NOMO-1 treated with DMSO at 0.1 percent for 48 hours (cell line): ENCODE measurements at regions not wholly inside any gene's neighbourhood (a gene's known extent, or its start where the extent isn't known, plus 50 kb on each side); places are given as distances from the start of the nearest gene placed in this dataset.
"Not testable (repeated sequence)": the region's sequence is repeated elsewhere in the genome, so short reads cannot be mapped to it uniquely, and the experiment has no call there.

Source experiments
- DNase-seq: peaks from one replicate; lab custom pipeline; 2025; ENCODE audit not compliant: unreplicated experiment; lab: John Stamatoyannopoulos, UW

DNA sequence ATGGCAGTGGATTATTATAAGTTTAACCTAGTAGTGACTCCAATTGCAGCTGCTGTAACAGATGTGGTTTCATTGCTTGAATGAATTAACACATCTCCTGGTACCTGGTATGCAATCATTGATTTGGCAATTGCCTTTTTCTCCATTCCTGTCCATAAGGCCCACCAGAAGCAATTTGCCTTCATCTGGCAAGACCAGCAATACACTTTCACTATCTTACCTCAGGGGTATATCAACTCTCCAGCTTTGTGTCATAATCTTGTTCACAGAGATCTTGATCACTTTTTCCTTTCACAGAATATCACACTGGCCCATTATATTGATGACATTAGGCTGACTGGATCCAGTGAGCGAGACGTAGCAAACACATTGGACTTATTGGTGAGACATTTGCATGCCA lies 128.7 kb upstream of the ZC3H12C start:
- no peak for DNase-seq

DNA sequence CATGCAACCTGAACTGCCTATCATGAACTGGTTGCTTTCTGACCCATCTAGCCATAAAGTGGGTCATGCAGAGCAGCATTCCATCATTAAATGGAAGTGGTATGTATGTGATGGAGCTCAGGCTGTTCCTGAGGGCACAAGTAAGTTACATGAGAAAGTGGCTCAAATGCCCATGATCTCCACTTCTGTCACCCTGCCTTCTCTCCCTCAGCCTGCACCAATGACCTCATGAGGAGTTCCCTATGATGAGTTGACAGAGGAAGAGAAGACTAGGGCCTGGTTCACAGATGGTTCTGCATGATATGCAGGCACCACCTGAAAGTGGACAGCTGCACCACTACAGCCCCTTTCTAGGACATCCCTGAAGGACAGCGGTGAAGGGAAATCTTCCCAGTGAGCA lies 127.7 kb upstream of the ZC3H12C start:
- DNase-seq = not testable (repeated sequence)

DNA sequence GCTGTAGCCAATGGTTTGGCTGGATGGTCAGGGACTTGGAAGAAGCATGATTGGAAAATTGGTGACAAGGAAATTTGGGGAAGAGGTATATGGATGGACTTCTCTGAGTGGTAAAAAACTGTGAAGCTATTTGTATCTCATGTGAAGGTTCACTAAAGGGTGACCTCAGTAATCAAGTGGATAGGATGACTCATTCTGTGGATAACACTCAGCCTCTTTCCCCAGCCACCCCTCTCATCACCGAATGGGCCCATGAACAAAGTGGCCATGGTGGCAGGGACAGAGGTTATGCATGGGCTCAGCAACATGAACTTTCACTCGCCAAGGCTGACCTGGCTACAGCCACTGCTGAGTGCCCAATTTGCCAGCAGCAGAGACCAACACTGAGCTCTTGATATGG lies 127.3 kb upstream of the ZC3H12C start:
- DNase-seq = not testable (repeated sequence)

DNA sequence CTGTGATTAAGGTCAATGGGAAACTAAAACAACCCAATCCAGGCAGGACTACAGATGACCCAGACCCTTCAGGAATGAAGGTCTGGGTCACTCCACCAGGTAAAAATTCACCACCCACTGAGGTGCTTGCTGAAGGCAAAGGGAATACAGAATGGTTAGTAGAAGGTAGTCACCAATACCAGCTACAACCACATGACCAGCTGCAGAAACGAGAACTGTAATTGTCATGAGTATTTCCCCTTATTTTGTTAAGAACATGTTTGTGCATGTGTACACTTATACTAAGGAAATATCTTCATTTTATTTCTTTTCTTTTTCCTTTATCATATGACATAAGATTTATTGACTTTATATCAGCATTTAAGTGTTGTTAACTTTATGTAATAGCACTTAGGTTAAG lies 126.1 kb upstream of the ZC3H12C start:
- peak; percentile 1 for DNase-seq

DNA sequence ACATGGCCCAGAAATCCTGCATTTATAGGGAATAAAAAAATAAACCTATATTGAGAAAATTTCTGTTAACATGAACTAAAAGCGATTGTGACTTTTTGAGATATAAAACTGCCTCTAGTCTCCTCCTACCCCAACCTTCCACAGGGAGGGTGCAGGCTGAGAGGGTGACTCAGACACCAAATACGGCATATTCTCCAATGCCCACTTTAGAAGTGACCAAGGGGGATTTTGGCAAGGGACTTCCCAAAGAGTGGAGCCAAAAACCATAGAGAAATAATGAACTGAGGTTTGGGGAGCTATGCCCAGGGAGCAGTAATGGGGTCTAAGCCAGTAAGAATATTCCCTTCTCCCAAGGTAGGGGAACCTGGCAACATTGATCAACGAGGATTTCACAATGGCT lies 124.9 kb upstream of the ZC3H12C start:
- no peak for DNase-seq

DNA sequence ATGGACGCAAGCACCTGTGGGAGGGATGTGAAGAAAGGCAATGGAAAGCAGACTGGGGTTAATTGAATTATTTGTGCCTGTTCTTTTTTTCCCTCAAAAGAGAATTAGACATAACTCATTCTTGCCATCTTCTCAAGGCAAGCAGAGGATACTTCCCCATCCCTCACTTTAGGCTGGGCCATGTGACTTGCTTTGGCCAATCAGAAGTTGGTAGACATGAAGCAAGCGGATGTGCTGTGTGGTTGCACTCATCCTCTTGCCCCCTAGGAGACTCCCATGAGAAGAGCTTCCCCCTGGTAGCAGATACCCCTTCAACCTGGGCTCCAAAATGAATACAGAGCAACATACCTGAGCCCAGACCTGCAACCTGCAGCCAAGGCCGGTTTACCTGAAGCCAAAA lies 124.4 kb upstream of the ZC3H12C start:
- DNase-seq = no peak

DNA sequence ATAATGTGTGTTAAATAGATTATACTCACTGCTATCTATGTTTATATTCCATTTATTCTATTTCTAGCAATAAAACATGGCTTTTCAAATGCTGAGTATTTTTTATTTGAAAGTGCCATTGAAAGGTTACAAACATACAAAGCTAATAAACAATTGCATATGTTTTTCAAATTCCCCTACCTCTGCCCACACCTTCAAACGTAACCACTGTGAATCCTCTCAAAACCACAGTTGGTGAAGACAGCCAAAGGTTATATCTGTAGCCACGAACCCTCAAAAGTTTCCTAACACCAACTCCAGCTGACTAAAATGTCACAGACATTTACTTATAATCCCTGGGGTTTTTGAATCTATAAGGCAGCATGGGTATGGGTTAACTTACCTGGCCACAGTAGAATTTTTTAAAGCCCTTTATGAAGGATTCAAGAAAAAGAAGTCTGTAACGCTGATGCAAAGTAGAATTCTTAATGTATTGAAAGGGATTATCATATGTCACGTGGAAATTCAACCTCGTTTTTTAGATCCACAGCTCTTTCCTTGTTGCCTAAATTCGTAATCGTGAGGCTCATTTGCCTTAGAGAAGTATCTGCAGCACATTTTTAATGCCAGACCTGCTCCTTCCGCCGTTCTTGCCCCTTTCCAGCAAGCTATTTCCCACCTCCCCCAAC lies 122.5 kb upstream of the ZC3H12C start:
- no peak for DNase-seq

DNA sequence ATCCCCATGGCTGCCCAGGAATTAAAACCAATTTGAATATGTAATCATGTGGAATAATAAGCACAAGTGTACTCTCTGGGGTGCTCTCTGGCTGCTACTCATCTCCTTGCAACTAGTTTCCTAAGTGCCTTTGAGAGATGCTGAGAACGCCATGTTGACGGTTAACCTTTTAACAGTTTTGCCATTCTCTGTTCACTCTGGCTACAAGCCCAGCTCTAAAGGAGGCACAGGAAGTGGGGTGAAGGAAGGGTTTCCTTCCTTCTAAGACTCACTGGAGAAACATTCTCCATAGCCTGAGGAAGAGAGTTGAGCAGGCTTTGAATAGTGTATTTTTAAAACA lies 122.0 kb upstream of the ZC3H12C start:
- DNase-seq = peak; percentile 4

DNA sequence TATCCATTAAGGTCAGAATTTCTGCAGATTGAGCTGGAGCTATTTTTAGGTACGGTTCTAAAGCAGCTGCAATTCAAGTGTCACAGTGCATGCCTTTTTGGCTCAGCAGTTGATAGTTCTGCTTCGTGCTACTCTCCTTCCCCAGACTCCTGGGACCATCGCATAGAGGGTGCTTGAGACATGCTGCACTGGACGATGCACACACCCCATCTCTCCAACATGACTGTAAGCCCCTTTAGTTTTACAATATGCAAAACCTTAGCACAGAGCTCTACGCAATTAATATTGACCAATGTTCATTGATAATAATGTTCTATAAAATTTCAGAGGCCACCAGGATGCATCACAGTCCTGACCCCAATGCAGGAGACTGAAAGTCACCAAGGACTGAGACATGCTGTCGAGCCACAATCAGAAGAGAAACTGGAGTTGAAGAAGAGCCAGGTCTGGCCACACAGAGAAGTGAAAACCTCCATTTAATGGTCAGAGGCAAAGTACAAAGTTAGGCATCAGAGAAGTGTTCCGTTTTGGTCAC lies 120.9 kb upstream of the ZC3H12C start:
- DNase-seq = peak; percentile 31

DNA sequence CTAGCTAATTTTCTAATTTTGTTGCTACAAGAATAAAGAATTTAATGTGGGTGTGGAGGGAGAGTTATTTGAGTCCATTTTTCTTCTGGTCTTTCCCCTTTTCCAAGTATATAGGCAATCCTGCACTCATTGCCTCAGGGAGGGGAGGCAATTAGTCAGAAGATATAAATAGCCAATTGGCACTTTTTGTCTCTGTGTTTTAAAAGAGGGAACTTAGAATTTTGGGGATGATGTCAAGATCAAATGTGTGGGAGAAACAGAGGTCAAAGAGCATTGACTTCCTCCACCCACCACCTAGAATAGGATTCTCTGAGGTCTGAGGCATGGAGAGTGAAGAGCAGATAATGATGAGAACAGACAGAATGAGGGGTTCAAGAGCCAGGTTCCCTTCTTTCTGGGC lies 120.3 kb upstream of the ZC3H12C start:
- DNase-seq = peak; percentile 30

DNA sequence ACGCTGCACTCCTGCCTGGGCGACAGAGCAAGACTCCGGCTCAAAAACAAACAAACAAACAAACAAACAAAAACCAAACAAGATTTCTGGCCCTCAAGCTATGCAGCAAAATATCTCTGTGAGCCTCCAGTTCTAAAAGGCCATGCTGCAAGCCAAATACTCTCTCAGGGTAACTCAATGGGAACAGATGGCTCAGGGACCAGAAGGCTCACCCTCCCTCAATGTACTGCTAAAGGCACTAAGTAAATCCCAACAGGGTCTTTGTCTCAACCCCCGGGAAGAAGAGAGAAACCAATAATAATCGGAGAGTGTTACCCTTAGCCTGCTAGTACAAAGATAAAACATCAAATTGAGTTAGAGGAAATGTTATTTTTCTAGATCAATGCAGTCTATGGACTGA lies 119.7 kb upstream of the ZC3H12C start:
- DNase-seq = no peak

DNA sequence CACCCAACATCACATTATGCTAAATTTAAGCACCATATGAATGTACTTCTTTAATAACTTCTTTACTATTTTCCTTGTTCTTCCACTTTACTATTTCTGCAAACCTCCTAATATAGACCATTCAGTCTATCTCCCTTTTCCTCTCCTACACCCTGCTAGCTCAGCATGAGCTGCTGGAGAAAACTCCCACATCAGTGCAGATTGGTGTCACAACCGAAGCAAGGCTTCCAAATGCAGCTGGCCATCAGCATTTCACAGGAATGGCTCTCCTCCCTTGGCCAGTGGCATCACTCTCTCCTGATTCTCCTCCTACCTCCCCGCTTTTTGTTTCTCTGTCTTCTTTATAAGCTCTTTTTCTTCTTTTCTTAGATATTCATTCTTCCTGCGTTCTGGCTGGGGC lies 118.7 kb upstream of the ZC3H12C start:
- no peak for DNase-seq

DNA sequence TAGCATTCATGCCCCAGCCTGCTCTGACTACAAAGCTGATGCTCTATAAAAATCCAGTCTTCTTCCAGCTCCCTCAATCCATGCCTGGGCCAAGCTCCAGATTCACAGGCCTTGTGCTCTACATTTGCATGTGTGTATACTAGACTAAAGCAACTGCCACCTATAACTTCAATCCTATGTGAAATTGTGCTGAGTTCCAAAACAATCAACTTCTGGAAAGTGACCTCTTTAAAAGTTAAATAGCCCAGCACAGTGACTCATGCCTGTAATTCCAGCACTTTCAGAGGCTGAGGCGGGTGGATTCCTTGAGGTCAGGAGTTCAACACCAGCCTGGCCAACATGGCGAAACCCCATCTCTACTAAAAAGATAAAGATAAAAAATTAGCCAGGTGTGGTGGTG lies 114.3 kb upstream of the ZC3H12C start:
- no peak for DNase-seq

DNA sequence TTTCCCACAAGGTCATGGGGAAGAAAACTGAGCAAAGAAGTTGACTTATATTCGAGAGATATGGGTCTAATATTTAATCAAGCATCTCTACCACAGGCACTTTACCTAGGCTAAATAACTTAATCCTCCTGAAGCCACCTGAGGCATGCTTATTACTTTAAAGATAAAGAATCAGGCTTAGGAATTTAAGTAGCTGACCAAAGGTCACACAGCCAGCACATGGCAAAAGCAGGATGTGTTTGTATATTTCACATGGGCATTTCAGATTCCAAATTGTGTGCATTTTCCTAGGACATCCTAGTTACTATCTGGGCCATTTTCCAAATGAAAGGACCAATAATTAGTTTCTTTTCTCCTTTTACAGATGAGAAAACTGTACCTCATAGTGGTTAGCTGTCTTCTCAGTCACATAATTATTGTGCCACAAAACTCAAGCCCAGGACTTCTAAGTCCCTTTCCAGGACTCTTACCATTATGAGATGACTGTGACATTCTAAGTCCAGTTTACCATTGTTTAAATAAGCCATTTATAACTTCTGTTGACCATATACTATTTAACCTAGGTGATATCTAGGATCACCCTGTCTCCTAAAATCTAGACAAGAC lies 112.1 kb upstream of the ZC3H12C start:
- no peak for DNase-seq

DNA sequence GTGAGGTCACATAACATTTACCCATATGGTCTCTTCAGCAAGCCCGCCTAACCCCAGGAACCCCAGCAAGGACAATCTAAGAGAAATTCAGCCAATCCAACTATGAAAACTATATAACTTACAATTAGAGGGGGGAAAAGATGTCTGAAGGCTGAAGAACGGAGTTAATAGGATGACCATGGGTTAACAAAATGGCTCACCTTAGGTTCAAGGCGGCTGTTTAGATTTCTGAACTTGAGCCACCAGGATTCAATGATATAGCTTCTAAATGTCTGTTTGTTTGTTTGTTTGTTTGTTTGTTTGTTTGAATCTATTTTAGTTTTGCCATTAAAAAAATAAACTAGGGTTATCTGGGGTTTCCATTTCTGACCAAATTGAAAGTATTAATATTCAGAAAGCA lies 109.8 kb upstream of the ZC3H12C start:
- DNase-seq = no peak

DNA sequence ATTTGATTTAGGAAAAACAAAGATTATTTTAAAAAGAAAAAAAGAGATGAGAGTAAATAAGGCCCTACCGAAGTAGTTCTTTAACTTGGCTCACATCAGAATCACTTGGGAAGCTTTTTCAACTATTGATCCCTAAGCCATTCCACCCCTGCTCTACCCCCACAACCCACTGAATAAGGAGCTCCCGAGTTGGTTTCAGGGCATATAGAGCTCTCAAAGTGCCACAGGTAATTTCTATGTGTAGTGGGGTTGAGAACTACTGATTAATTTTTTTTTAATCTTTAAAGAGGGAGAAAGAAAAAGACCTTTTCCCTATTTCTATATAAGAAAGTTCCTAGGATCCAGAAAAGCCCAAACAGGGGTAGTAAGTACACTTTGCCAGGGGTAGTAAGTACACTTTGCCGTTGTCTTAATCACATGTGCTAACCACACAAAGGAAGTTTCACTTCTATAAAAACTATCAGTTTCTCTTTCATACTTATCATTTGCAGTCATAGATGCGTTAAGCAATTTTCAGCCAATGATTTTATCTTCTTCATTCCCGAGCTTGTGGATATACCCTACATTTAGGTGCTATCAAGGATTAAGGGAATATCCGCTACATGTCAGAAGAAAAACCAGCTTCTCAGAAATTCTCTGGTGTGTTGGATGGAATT lies 108.4 kb upstream of the ZC3H12C start:
- DNase-seq = peak; percentile 85

DNA sequence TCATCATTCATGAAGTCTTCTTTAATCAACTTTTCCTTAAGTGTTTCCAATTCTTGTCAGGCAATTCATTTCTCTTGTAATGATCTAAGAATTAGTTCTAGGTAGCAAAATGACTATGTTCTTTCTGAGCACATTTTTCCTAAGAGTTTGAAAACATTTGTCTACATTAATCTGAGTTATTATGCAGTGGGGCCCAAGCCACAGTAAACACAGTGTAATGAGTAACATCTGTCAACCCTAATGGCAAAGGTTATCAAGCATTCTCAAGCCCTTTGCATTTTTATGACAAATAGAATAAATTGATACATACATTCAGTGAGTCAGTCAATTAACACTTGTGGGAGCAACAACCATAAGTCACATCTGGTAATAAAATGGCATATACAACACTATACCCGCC lies 106.7 kb upstream of the ZC3H12C start:
- no peak for DNase-seq

DNA sequence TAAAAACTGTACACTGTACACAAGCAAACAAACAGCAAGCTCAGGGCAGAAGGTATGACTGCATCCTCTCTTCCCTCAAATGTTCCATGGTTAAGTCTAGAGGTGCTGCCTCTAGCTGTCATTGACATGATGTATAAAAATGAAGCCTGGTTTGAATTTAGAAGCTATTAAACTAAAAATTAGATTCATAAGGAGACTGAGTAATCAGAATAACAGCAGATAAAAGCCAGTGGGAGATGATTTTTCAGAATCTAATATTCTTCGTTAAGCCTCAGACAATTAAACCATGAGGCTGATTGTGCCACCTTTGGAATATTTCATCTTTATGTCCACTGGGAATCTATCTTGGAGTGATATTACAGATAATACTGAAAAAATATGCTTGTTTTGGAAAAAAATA lies 101.4 kb upstream of the ZC3H12C start:
- no peak for DNase-seq

DNA sequence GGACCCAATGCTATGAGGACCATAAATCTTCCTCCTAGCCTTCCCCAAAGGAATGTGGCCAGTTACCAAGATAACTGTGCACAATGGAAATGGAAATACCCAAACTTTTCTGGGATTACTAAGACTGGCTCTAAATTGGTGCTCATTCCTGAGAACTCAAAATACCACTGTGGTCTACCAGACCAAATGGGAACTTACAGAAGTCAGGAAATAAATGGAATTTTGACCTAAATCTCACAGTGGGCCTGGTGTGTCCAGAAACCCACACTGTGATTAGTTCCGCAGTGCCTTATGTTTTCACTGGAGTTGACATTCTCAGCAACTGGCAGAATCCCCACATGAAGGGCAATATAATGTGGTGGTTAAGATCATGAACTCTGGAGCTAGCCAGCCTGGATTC lies 99.4 kb upstream of the ZC3H12C start:
- no peak for DNase-seq

DNA sequence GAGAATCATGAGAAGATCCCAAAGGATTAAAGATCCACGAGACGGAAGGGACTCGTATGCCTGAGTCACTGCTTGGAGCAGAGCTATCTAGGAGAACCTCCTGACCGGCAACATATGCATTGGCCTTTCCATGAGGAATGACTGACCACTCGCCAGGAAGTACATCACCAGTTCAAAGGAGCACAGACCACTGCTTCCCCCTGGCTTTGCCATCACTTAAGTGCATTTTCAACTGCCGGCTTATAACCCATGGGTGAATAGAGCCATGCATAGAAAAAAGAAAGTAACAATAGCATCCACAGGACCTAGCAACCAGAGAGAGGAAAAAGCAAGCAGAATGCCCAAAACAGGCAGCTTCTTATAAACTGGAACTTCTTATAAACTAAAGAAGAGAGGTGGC lies 98.3 kb upstream of the ZC3H12C start:
- DNase-seq = no peak

DNA sequence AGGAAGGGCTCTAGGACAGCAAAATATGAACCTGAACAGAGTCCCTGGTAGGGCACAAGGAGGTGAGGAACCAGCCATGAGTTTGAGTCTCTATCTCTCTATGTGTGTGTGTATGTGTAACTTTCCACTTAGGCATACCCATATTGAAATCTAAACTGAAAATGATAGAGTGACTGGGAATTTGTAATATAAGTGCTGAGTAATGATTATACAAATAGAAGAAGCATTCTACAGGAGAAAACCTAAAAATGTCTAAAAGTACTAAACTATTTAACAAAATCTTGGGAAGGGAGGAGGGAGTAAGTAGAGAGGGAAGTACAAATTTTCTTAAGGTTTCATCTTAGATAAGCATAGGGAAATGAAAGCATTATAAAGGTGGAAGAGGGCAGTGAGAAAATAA lies 97.1 kb upstream of the ZC3H12C start:
- peak; percentile 45 for DNase-seq

DNA sequence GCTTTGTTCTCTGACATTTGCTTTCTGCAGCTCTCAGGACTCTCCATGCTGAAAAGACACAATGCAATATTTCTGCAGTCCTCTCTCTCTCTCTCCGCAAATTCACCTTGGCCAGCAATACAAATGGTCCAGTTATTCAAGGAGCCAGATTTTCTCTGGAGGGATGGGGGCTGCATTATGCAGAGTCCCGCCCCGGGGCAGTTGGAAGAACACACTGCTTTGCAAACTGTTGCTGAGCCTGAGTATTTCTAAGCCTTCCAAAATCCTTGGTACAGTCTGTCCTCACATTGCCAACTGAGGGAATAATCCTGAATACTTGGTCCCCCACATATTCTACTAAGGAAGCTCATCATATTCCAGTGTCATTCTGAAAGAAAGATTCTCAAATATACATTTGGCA lies 94.3 kb upstream of the ZC3H12C start:
- no peak for DNase-seq
